CD4-positive, alpha-beta T cell (primary cell): ENCODE measurements at regions not wholly inside any gene's neighbourhood (a gene's known extent, or its start where the extent isn't known, plus 50 kb on each side); places are given as distances from the start of the nearest gene placed in this dataset.

ENCODE experiments used
- ATAC-seq: fragments of 200-7000 bp; cut with Tn5 transposase; one replicate; pipeline ENCODE4 v1.10.0; 2022; ENCODE audit warnings: mild to moderate bottlenecking; ENCODE audit not compliant: poor library complexity
- CTCF ChIA-PET: fragments of 350-600 bp; sonication (Branson Sonifier 250); formaldehyde crosslinking; loops from one replicate; lab custom pipeline; 2021; ENCODE audit warnings: antibody characterized with exemption, inconsistent platforms; lab: Charles Lee
- POLR2A ChIA-PET: fragments of 350-600 bp; sonication (Branson Sonifier 250); formaldehyde crosslinking; loops from one replicate; lab custom pipeline; 2021; ENCODE audit warnings: antibody characterized with exemption, inconsistent platforms; lab: Charles Lee
- DNase-seq, 14 experiments: peaks; one replicate each; pipeline ENCODE4 v3.0.0-alpha.2; 2013 to 2020; ENCODE audit warnings: mixed read lengths in 2 of 14
- H3K27ac ChIP-seq, 2 donors: one replicate each; pipeline versions ENCODE4 v1.5.1 to v1.7.0; 2013; ENCODE audit warnings: low read length in 2 of 2, low read depth in 1 of 2, mild to moderate bottlenecking in 1 of 2
- H3K27me3 ChIP-seq, 2 experiments: 1 replicate in 1 of 2; 2 replicates in 1 of 2; pipeline versions ENCODE4 v1.6.1 to v1.7.0; 2013; ENCODE audit warnings: low read length in 2 of 2, control low read depth in 1 of 2, mild to moderate bottlenecking in 1 of 2, moderate library complexity in 1 of 2; ENCODE audit not compliant: insufficient read depth in 2 of 2, control insufficient read depth in 1 of 2
- H3K36me3 ChIP-seq: one replicate; pipeline ENCODE4 v1.6.1; 2013; ENCODE audit warnings: low read length, control low read depth; ENCODE audit not compliant: insufficient read depth
- H3K4me1 ChIP-seq: one replicate; pipeline ENCODE4 v1.6.1; 2013; ENCODE audit warnings: low read length, control low read depth; ENCODE audit not compliant: insufficient read depth
- H3K4me3 ChIP-seq: one replicate; pipeline ENCODE4 v1.5.1; 2013; ENCODE audit warnings: mild to moderate bottlenecking, low read length, moderate library complexity
- H3K9me3 ChIP-seq, 2 experiments: 1 replicate in 1 of 2; 2 replicates in 1 of 2; pipeline versions ENCODE4 v1.6.1 to v1.7.0; 2013; ENCODE audit warnings: low read length in 2 of 2, mild to moderate bottlenecking in 2 of 2, control low read depth in 1 of 2, moderate library complexity in 1 of 2; ENCODE audit not compliant: control insufficient read depth in 1 of 2, insufficient read depth in 1 of 2
- H3K27ac Mint-ChIP-seq: one replicate; pipeline ENCODE4 v1.8.0; 2020; ENCODE audit warnings: mixed read lengths
- H3K27me3 Mint-ChIP-seq: one replicate; pipeline ENCODE4 v1.8.0; 2021; ENCODE audit warnings: mixed read lengths
- H3K36me3 Mint-ChIP-seq: one replicate; pipeline ENCODE4 v1.8.0; 2021; ENCODE audit warnings: low read depth, mixed read lengths
- H3K4me1 Mint-ChIP-seq: one replicate; pipeline ENCODE4 v1.8.0; 2021; ENCODE audit warnings: low read depth, mixed read lengths
- H3K4me3 Mint-ChIP-seq: one replicate; pipeline ENCODE4 v1.8.0; 2020; ENCODE audit warnings: mild to moderate bottlenecking, mixed read lengths
- H3K9me3 Mint-ChIP-seq: one replicate; pipeline ENCODE4 v1.8.0; 2020; ENCODE audit warnings: mixed read lengths
- CTCF ChIP-seq: fragments of 200-600 bp; IDR thresholded peaks from one replicate; pipeline ENCODE4 v1.8.0; 2022; ENCODE audit warnings: antibody characterized with exemption, mild to moderate bottlenecking
- intact Hi-C, 2 experiments: fragments of 100-400 bp; cut with DNase I in 1 of 2; cut with micrococcal nuclease in 1 of 2; formaldehyde crosslinking; loops; one replicate each; pipeline versions ENCODE4 v1.15.1 to v1.9.0; 2023 to 2025; cut with DNase I, micrococcal nuclease

DNA sequence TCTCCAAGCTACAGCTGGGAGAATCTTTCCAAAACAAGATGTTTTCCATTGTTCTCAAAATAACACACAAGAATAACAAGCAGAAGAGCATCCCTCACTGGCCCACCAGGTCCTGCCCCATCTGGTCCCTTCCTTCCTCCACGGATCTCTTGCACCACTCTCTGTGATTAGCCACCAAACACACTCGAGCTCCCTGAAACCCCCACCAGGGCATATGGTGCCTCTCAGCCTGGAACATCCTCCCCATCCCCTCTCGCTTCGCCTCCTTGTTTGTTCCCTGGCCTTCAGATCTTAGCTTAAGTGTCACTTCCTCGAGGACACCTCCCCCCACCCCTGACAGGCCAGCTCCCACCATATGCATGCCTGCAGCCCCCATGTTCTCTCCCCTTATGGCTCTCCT, 496.6 kb upstream of the PROK2 start:
- Histone ChIP-seq H3K9me3 (peaks cover 0 to 13% of the 10 kb centered on the region in 2 experiments), H3K4me3 (no peak overlapping the region), H3K4me1 (no peaks in the 10 kb centered on the region), H3K27me3 (no peaks in the 10 kb centered on the region), H3K36me3 (no peaks in the 10 kb centered on the region), H3K27ac (no peak overlapping the region)
- no peaks in the 10 kb centered on the region for H3K9me3 Mint-ChIP-seq
- ChIA-PET CTCF (no interaction called here), POLR2A (no interaction called here)
- H3K4me3 Mint-ChIP-seq, result no peak overlapping the region
- no peak overlapping the region for H3K27ac Mint-ChIP-seq
- H3K27me3 Mint-ChIP-seq, result no peaks in the 10 kb centered on the region
- ATAC-seq (no peak), DNase-seq (no peak)
- no peaks in the 10 kb centered on the region for H3K4me1 Mint-ChIP-seq
- H3K36me3 Mint-ChIP-seq, result no peaks in the 10 kb centered on the region
- intact Hi-C loops, result no loop called here
- no peak for TF ChIP-seq CTCF

GRCh38 chr3:72280876-72281275, 495.9 kb upstream of the PROK2 start:
- no peak overlapping the region for H3K27ac Mint-ChIP-seq
- no peaks in the 10 kb centered on the region for H3K27me3 Mint-ChIP-seq
- H3K9me3 Mint-ChIP-seq, result no peaks in the 10 kb centered on the region
- intact Hi-C loops, result no loop called here
- H3K9me3 ChIP-seq, result peaks cover 0 to 13% of the 10 kb centered on the region in 2 experiments
- H3K27me3 ChIP-seq, result no peaks in the 10 kb centered on the region
- H3K4me1 Mint-ChIP-seq, result no peaks in the 10 kb centered on the region
- no peak for DNase-seq
- no peak for TF ChIP-seq CTCF
- H3K36me3 ChIP-seq, result no peaks in the 10 kb centered on the region
- no peak overlapping the region for H3K4me3 ChIP-seq
- ChIA-PET CTCF (no interaction called here), POLR2A (no interaction called here)
- no peak for ATAC-seq
- H3K27ac ChIP-seq, result no peak overlapping the region
- no peaks in the 10 kb centered on the region for H3K4me1 ChIP-seq
- H3K4me3 Mint-ChIP-seq, result no peak overlapping the region
- H3K36me3 Mint-ChIP-seq, result no peaks in the 10 kb centered on the region

DNA sequence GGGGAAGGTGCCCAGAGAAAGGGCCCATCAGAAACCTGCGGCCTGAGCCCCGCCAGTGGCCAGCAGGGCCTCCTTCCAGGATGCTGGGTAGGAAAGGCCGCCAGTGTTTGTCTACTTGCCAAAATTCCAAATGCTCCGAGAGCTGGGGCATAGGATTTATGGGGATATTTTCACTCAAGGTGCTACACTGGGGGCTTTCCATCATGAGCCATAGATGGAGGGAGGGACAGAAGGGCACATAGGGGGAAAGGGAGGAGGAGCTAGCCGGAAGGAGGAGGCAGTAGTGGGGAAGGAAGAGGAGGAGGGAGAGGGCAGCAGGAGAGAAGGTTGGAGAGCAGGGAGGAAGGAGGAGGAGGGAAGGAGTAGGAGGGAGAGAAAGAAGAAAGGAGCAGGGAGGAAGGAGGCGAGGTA, 494.7 kb upstream of the PROK2 start:
- POLR2A ChIA-PET, result interaction anchor here (0.6 kb wide), 1 partner anchor 9 kb away, joined by 4 read pairs; no protein-coding TSS in a partner anchor
- CTCF ChIA-PET, result no interaction called here

More for the DNA sequence above, 494.7 kb upstream of the PROK2 start:
- Histone ChIP-seq H3K9me3 (peaks cover 0 to 13% of the 10 kb centered on the region in 2 experiments), H3K36me3 (no peaks in the 10 kb centered on the region), H3K27ac (no peak overlapping the region), H3K27me3 (no peaks in the 10 kb centered on the region), H3K4me1 (peaks cover 5% of the 10 kb centered on the region), H3K4me3 (no peak overlapping the region)
- no peaks in the 10 kb centered on the region for H3K9me3 Mint-ChIP-seq
- ATAC-seq, result no peak
- peaks cover 11% of the 10 kb centered on the region for H3K4me1 Mint-ChIP-seq
- H3K27ac Mint-ChIP-seq, result no peak overlapping the region
- TF ChIP-seq CTCF, result no peak
- no peaks in the 10 kb centered on the region for H3K27me3 Mint-ChIP-seq
- no peak for DNase-seq
- no peak overlapping the region for H3K4me3 Mint-ChIP-seq
- intact Hi-C loops, result no loop called here
- H3K36me3 Mint-ChIP-seq, result no peaks in the 10 kb centered on the region
